Tibial artery (tissue), 4 donors: ENCODE measurements at regions not wholly inside any gene's neighbourhood (a gene's known extent, or its start where the extent isn't known, plus 50 kb on each side); places are given as distances from the start of the nearest gene placed in this dataset.

Experiments used
- DNase-seq, 2 donors: peaks; one replicate each; pipeline ENCODE4 v3.0.0-alpha.2; 2019
- H3K27ac ChIP-seq, 2 donors: fragments of 200-600 bp; sonication (generic) in 1 of 2; 1 replicate in 1 of 2; 2 replicates in 1 of 2; pipeline ENCODE4 v1.5.1; 2018 to 2019; ENCODE audit warnings: mild to moderate bottlenecking in 1 of 2
- H3K27me3 ChIP-seq, 2 donors: fragments of 200-600 bp; sonication (generic) in 1 of 2; one replicate each; pipeline versions ENCODE4 v1.5.1 to v1.6.0; 2016 to 2019
- H3K36me3 ChIP-seq, 3 donors: fragments of 200-600 bp; sonication (generic) in 2 of 3; one replicate each; pipeline ENCODE4 v1.5.1; 2016 to 2019; ENCODE audit warnings: mild to moderate bottlenecking in 2 of 3
- H3K4me1 ChIP-seq, 4 donors: fragments of 200-600 bp; sonication (generic) in 2 of 4; 1 replicate in 3 of 4; 2 replicates in 1 of 4; pipeline ENCODE4 v1.5.1; 2016 to 2019
- H3K4me3 ChIP-seq, 2 donors: fragments of 200-600 bp; sonication (generic) in 1 of 2; 1 replicate in 1 of 2; 2 replicates in 1 of 2; pipeline ENCODE4 v1.5.1; 2018 to 2019; ENCODE audit warnings: mild to moderate bottlenecking in 2 of 2
- H3K9me3 ChIP-seq, 3 donors: fragments of 200-600 bp; sonication (generic) in 1 of 3; one replicate each; pipeline ENCODE4 v1.5.1; 2016 to 2019
- CTCF ChIP-seq, 2 experiments: fragments of 200-600 bp in 1 of 2; fragments of 450-650 bp in 1 of 2; IDR thresholded peaks; one replicate each; pipeline ENCODE4 v1.5.1; 2017 to 2019; ENCODE audit warnings: antibody characterized with exemption in 2 of 2, mild to moderate bottlenecking in 1 of 2, moderate library complexity in 1 of 2
- intact Hi-C: fragments of 100-400 bp; cut with DNase I; formaldehyde crosslinking; loops from one replicate; pipeline ENCODE4 v1.15.0; 2023; ENCODE audit warnings: low total_unique reads

- Histone ChIP-seq H3K27ac (no peak overlapping the region), H3K4me3 (no peak overlapping the region), H3K9me3 (no peaks in the 10 kb centered on the region), H3K27me3 (no peaks in the 10 kb centered on the region), H3K36me3 (no peaks in the 10 kb centered on the region), H3K4me1 (no peaks in the 10 kb centered on the region)
- no peak for TF ChIP-seq CTCF (IDR thresholded peaks at IDR 0.05)
- no peak for DNase-seq
- intact Hi-C loops: no loop called here
These were observed 388.1 kb upstream of the GOT2 start for GRCh38 chr16:59122262-59122537.

- Histone ChIP-seq H3K9me3 (no peaks in the 10 kb centered on the region), H3K27ac (no peak overlapping the region), H3K36me3 (no peaks in the 10 kb centered on the region), H3K4me3 (no peak overlapping the region), H3K27me3 (no peaks in the 10 kb centered on the region), H3K4me1 (no peaks in the 10 kb centered on the region)
- no peak for TF ChIP-seq CTCF (IDR thresholded peaks at IDR 0.05)
- no peak for DNase-seq
- intact Hi-C loops: no loop called here
These were observed 387.5 kb upstream of the GOT2 start for GRCh38 chr16:59121411-59122261.

- H3K9me3 ChIP-seq: no peaks in the 10 kb centered on the region
- no peaks in the 10 kb centered on the region for H3K27me3 ChIP-seq
- no peaks in the 10 kb centered on the region for H3K4me1 ChIP-seq
- DNase-seq: no peak
- no peak for TF ChIP-seq CTCF (IDR thresholded peaks at IDR 0.05)
- intact Hi-C loops: no loop called here
- H3K36me3 ChIP-seq: no peaks in the 10 kb centered on the region
- H3K27ac ChIP-seq: no peak overlapping the region
- no peak overlapping the region for H3K4me3 ChIP-seq
These were observed 382.6 kb upstream of the GOT2 start for GRCh38 chr16:59116744-59117143.

- DNase-seq: no peak
- no peak overlapping the region for H3K27ac ChIP-seq
- no peak overlapping the region for H3K4me3 ChIP-seq
- H3K27me3 ChIP-seq: no peaks in the 10 kb centered on the region
- no peaks in the 10 kb centered on the region for H3K4me1 ChIP-seq
- no peaks in the 10 kb centered on the region for H3K36me3 ChIP-seq
- TF ChIP-seq CTCF (IDR thresholded peaks at IDR 0.05): no peak
- no peaks in the 10 kb centered on the region for H3K9me3 ChIP-seq
- intact Hi-C loops: no loop called here
These were observed 380.7 kb upstream of the GOT2 start for GRCh38 chr16:59114790-59115189.

GRCh38 chr16:59113004-59113670 is 379.0 kb upstream of the GOT2 start:
- H3K9me3 ChIP-seq: no peaks in the 10 kb centered on the region

More at GRCh38 chr16:59113004-59113670, 379.0 kb upstream of the GOT2 start:
- intact Hi-C loops: no loop called here
- Histone ChIP-seq H3K27me3 (no peaks in the 10 kb centered on the region), H3K4me1 (no peaks in the 10 kb centered on the region), H3K27ac (no peak overlapping the region), H3K36me3 (no peaks in the 10 kb centered on the region), H3K4me3 (no peak overlapping the region)
- no peak for DNase-seq
- no peak for TF ChIP-seq CTCF (IDR thresholded peaks at IDR 0.05)
